T1000 (cell line): ENCODE measurements at regions not wholly inside any gene's neighbourhood (a gene's known extent, or its start where the extent isn't known, plus 50 kb on each side); places are given as distances from the start of the nearest gene placed in this dataset.
"Not testable (repeated sequence)": the region's sequence is repeated elsewhere in the genome, so short reads cannot be mapped to it uniquely, and the experiment has no call there.

Experiments used
- DNase-seq: peaks from one replicate; lab custom pipeline; 2025; ENCODE audit warnings: mixed read lengths; lab: John Stamatoyannopoulos, UW

GRCh38 chr12:46945591-46945990 is 119.8 kb upstream of the SLC38A4 start:
- no peak for DNase-seq

GRCh38 chr12:46946137-46946536 is 120.3 kb upstream of the SLC38A4 start:
- no peak for DNase-seq

GRCh38 chr12:46948936-46949545 is 123.2 kb upstream of the SLC38A4 start:
- no peak for DNase-seq

- no peak for DNase-seq
Measured at GRCh38 chr12:46950094-46950493, 124.3 kb upstream of the SLC38A4 start.

GRCh38 chr12:46952880-46953483 is 126.4 kb upstream of the PCED1B start:
- DNase-seq = no peak

- DNase-seq = no peak
Measured at GRCh38 chr12:46956451-46957035, 122.9 kb upstream of the PCED1B start.

- no peak for DNase-seq
Measured at GRCh38 chr12:46958053-46958452, 121.4 kb upstream of the PCED1B start.

GRCh38 chr12:46958599-46959290 is 120.7 kb upstream of the PCED1B start:
- DNase-seq = no peak

GRCh38 chr12:46959502-46959901 is 119.9 kb upstream of the PCED1B start:
- DNase-seq = peak; percentile 63

GRCh38 chr12:46960681-46961080 is 118.7 kb upstream of the PCED1B start:
- DNase-seq = no peak

- DNase-seq = no peak
Measured at GRCh38 chr12:46963191-46963590, 116.2 kb upstream of the PCED1B start.

GRCh38 chr12:46963977-46964971 is 115.1 kb upstream of the PCED1B start:
- DNase-seq = no peak

GRCh38 chr12:46965137-46965536 is 114.3 kb upstream of the PCED1B start:
- no peak for DNase-seq

GRCh38 chr12:46965880-46966279 is 113.5 kb upstream of the PCED1B start:
- no peak for DNase-seq

- no peak for DNase-seq
Measured at GRCh38 chr12:46970636-46971035, 108.8 kb upstream of the PCED1B start.

- DNase-seq = not testable (repeated sequence)
Measured at GRCh38 chr12:46973937-46974336, 105.5 kb upstream of the PCED1B start.

GRCh38 chr12:46977871-46978375 is 101.5 kb upstream of the PCED1B start:
- no peak for DNase-seq

- no peak for DNase-seq
Measured at GRCh38 chr12:46981622-46982021, 97.8 kb upstream of the PCED1B start.

- DNase-seq = no peak
Measured at GRCh38 chr12:46982629-46983392, 96.6 kb upstream of the PCED1B start.

- DNase-seq = no peak
Measured at GRCh38 chr12:46983393-46983793, 96.0 kb upstream of the PCED1B start.
